Neural progenitor cell (in vitro differentiated cells): ENCODE measurements at regions not wholly inside any gene's neighbourhood (a gene's known extent, or its start where the extent isn't known, plus 50 kb on each side); places are given as distances from the start of the nearest gene placed in this dataset.

Experiments
- EZH2phosphoT487 ChIP-seq: fragments of 200-600 bp; sonication (generic); IDR thresholded peaks from 2 replicates; pipeline ENCODE4 v1.6.1; 2017; ENCODE audit warnings: antibody characterized with exemption
- TF ChIP-seq, protein P1 (sequence below): fragments of 200-600 bp; sonication (generic); IDR thresholded peaks from 2 replicates; pipeline ENCODE4 v1.5.1; 2017; ENCODE audit warnings: antibody characterized with exemption, mild to moderate bottlenecking

GRCh38 chr11:91404344-91404743 is 820.3 kb upstream of the FAT3 start:
- TF ChIP-seq, protein P1, sequence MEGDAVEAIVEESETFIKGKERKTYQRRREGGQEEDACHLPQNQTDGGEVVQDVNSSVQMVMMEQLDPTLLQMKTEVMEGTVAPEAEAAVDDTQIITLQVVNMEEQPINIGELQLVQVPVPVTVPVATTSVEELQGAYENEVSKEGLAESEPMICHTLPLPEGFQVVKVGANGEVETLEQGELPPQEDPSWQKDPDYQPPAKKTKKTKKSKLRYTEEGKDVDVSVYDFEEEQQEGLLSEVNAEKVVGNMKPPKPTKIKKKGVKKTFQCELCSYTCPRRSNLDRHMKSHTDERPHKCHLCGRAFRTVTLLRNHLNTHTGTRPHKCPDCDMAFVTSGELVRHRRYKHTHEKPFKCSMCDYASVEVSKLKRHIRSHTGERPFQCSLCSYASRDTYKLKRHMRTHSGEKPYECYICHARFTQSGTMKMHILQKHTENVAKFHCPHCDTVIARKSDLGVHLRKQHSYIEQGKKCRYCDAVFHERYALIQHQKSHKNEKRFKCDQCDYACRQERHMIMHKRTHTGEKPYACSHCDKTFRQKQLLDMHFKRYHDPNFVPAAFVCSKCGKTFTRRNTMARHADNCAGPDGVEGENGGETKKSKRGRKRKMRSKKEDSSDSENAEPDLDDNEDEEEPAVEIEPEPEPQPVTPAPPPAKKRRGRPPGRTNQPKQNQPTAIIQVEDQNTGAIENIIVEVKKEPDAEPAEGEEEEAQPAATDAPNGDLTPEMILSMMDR = no peak
- no peak for TF ChIP-seq EZH2phosphoT487
